KBM-7 (cell line): ENCODE measurements at regions not wholly inside any gene's neighbourhood (a gene's known extent, or its start where the extent isn't known, plus 50 kb on each side); places are given as distances from the start of the nearest gene placed in this dataset.

Source experiments
- DNase-seq: peaks from one replicate; pipeline ENCODE4 v3.0.0-alpha.2; 2015
- in situ Hi-C: fragments of 300-500 bp; cut with MboI; formaldehyde crosslinking; loops from 2 replicates; pipeline ENCODE4 v1.14.3; 2020; ENCODE audit warnings: low sequenced_read_pairs, low pct_unique_long_range_greater_than_20kb, mixed read lengths

DNA sequence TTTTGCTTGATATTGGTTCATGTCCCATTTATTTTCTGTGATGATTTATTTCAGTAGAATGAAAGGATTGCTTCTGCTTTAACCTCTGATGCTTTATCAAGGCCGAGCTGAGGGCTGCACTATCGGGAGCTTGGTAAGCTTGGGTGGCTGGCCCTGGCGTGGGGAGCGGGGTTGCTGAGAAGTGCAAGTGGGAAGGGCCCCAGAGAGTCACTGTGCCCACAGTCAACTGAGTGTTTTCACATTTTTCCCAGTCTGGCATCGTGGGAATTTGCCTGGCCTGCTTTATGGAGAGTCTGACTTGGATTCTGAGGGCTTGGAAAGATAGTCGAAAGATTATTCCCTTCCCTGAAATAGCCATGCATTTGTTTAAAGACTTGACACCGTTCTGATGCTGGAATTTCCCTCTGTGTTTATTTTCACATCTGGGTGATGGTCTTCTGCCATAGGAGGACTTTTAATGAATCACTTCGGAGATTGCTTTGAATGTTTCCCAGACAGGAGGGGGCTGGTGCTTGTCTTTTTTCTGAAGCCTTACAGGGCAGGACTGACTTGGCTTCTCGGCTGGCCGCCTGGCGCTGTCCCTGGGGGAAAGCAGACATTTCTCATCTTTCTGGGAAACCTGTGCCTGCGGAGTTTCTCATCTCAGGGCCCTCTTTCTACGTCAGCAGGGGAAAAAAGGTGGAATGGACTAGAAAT lies 139.0 kb downstream of the BOD1 start:
- no peak for DNase-seq
- in situ Hi-C loops, result no loop called here

DNA sequence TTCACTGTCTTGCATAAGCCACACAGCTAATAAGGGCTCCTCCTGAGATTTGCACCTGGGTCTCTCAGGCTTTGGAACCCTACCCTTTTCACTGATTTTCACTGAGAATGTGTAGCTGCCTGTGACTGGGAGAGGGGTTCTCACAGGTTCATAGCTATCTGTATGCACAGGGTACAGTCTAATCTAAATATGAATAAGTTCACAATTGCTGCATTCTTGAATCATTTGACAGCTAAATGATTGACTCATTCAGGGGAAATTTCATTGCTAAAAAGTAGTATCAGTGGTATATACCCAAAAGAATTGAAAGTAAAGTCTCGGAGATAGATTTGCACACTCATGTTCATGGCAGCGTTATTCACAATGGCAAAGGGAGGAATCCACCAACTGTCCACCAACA lies 140.7 kb downstream of the BOD1 start:
- DNase-seq, result no peak
- in situ Hi-C loops, result no loop called here

DNA sequence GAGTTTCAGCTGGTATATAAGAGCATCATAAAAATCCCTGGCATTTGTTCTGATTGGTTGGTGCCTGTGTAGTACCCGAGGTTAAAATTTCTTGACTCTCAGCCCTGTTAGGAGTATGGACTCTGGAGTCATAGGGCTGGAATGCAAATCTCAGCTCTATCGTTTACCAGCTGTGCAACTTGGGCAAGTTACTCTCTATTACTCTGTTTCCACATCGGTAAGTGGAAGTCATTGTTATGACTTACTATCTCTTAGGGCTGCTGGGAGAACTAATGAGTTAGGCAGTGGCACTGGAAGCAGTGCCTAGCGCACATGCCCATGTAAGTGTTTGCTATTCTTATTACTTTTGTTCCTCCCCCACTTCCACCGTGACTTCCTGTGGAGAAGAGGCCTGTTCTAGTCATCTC lies 141.6 kb downstream of the BOD1 start:
- no peak for DNase-seq
- in situ Hi-C loops, result no loop called here

DNA sequence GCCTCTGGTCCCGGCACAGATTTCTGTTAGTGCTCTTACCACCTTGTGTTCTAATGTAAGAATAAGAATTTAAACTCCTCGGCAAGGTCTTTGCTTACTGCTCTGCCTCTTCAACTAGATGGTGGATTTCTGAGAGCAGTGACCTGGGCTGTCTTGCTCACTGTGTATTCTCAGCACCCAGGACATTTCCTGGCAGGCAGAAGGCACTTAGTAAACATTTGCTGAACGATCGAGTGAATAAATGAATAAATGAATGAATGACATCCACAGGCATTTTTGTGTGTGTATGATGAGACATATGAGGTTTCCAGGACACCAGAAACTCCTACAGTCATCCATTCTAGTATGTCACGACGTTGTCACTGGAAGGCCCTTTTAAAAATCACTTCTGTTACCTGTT lies 143.2 kb downstream of the BOD1 start:
- no peak for DNase-seq
- in situ Hi-C loops, result no loop called here

DNA sequence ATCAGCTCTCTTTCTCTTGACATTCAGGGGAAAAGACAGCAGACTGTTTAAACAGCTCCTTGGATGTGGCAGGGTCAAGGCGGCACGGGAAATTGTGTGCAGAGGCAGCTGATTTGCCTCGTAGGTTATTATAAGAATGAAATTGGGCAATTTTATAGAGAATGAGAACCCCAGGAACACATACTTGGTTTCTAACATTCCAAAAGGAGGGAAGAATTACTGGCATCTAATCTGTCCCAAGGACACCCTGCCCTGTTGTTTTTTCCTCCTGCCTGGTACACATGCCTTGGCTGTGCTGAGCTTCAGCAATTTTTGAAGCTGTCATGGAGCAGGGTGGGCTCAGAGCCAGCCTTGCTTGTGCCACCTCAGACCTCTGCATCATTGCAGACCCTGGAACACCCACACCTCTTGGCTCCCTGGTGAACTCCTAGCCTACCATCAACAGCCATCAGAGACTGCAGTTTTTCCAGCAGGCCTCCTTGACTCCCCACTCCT lies 143.6 kb downstream of the BOD1 start:
- in situ Hi-C loops, result no loop called here
- no peak for DNase-seq

DNA sequence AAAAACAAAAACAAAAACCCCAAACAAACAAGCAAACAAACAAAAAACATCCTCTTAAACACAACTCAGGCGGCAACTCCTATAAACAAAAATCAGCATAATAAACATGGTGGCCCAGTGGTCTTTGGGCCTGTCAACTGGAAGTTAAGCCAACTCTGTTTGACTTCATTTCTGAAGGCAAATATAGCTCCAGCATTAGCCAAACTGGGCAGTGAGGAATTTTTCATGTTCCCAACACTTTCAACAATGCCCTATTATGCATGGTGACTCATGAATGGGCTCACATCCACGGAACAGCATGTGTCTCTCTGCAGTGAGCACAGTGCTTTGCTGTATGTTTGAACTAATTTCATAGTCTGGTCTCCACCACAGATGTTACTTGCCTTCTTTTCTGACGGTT lies 143.9 kb upstream of the STC2 start:
- DNase-seq, result no peak
- in situ Hi-C loops, result no loop called here

DNA sequence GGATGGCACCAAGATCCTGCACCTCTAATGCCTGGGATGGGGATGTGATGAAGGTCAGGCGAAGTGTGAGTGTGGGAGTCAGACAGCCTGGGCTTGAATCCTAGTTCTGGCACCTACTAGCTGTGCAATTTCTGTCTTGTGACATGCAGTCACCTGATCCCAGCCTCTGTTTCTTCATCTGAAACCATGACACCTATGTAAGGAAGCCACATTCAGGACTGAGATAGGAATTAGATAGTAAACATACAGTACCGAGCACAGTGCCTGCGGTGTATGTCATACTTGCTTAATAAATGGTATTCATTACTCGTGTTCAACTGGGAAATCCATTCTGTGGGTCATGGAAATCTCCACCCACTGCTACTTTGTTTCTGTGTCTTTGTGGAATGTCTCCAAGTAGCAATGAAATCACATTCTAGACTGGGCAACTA lies 140.6 kb upstream of the STC2 start:
- in situ Hi-C loops, result no loop called here
- DNase-seq, result no peak

DNA sequence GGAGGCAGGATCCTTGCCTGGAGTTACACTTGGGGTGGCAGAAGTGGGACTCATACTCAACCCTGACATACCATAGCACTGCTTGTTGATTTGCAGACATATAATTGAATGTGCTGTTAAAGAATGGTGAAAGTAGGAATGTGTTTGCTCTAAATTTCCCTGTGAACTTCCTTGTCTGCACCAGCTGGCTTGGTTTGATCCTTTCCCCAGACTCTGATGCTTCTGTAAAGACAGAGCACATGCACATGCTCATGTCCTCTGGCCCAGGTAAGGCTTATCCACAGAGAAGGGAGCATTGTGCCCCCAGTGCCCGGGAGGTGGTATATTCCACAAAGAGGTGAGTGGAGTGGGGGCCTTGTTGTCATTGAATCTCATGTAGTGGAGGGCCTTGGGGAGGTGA lies 138.0 kb upstream of the STC2 start:
- in situ Hi-C loops, result no loop called here
- no peak for DNase-seq

DNA sequence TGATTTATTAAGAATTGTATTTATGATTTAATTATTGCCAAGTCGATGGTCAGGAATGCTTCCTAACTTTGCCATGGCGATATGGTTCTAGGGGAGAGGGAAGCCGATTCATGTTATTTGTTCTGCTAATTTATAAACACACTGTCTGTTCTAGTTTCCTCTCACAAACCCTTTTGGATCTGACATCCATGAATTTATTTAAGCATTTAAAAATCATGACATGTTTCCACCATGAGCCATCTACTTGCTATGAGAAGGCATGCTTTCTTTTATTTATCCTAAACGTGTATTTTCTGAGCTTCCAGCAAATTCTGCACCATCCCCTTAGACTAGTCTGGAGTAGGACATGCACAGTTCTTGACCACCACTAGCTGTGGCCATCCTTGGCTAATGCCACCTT lies 136.6 kb upstream of the STC2 start:
- in situ Hi-C loops, result no loop called here
- DNase-seq, result no peak

DNA sequence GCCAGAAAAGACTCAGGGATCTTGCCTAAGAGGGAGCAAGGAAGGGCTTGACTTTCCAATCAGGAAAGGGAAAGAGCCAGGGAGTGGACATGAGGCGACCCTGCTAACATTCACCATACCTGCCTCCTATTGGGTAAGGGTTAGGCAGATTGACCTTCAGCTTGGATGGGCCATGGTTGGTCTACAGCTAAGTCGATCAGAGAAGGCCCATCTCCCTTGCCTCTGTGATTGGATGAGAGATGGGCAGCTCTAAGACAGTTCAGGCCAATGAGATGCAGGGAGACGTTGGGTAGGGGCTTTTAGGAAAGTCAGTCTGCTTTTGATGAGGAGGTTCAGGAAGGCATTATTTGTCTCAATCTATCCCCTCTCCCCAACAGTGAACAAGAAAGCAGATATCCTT lies 135.0 kb upstream of the STC2 start:
- DNase-seq, result no peak
- in situ Hi-C loops, result no loop called here

DNA sequence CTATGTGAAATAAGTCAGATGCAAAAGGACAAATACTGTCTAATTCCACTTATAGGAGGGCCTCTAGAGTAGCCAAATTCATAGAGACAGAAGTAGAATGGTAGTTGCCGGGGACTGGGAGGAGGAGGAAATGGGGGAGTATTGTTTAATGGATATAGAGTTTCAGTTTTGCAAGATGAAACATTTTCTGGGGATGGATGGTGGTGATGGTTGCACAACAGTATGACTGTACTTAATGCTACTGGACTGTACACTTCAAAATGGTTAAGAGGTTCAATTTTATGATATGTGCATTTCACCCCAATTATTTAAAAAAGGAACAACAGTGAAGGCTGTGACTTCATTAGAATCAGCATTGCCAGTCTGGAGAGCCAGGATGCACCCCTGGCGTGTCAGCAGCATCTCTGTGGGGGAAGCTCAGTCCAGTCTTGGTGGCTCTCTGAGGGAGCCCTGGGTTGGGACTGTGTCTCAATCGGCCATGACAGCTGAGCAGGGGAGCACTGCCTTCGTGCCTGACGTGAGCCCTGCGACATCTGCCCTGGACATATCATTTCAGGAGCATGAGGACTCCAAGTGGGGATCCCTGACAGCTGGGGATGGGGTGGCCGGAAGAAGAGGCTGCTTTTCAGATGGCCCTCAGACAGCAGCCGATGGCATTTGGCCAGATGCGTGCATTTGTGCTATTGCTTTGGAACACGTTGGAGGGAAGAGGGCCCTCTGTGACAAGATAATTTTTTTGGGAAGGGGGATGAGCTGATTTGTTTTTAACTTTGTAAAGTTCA lies 130.8 kb upstream of the STC2 start:
- DNase-seq, result no peak
- in situ Hi-C loops, result no loop called here

DNA sequence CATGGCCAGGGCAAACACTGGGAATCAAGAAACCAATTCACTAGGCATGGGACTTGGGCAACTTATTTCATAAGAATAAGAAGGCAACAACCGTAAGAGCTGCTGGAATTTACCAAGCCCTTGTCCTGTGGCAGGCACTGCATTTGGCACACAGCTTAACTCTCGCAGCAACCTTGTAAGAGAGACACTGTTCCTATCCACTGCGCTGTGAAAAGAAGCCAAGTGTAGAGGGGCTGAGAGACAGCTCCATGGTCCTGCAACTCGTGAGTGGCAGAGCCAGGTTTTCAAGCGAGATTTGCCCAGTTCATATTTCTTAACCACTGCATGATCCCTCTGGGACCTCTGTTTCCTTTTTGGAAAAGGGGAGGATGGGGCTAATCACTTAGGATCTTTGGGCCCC lies 129.3 kb upstream of the STC2 start:
- in situ Hi-C loops, result no loop called here
- no peak for DNase-seq

DNA sequence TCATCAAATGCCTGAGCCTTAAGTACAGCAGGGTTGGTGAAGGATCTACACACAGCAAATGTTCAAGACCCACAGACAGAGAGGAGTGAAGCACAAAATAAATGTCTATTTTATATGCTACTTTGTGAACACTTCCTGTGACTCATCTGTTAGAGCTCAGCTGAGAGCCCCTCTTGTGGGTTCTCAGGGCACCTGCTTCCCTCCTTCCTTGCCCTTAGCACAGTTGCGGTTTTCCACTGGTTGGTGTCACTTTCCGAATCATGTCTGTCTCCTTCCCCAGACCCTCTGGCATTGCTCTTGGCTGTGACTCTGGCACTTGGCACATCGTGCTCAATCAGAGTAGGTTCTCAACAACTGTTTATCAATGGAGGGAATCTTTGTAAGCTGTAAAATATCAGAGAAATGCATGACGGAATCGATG lies 128.5 kb upstream of the STC2 start:
- in situ Hi-C loops, result no loop called here
- DNase-seq, result peak; percentile 66

DNA sequence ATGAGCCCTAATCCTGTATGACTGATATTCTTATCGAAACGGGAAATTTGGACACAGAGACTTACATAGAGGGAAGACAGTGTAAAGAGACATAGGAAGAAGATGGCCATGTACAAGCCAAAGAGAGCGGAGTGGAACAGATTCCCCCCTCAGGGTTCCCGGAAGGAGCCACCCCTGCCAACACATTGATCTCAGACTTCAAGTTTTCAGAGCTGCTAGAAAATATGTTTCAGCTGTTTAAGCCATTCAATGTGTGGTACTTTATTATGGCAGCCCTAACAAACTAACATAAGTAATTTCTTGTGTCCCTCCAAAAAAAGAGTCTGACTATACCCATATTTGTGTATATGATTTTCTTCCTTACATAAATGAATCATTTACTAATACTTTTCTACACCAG lies 128.0 kb upstream of the STC2 start:
- in situ Hi-C loops, result no loop called here
- DNase-seq, result no peak

DNA sequence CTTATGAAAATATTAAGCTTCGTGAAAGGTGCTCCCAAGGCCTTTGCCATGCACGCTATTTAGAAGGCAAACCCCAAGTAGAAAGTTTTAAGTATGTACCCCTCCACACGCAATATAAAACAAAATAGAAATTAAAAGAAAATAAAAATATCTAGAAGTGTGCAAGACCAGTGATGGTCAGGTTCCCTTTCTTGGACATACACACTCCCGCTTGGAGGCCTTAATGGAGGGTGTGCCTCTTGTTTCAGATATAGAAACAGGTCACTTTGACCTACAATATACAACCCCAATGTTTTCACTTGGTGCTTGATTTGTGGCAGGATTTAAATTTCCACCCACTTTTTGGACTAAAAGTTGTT lies 127.4 kb upstream of the STC2 start:
- no peak for DNase-seq
- in situ Hi-C loops, result no loop called here

DNA sequence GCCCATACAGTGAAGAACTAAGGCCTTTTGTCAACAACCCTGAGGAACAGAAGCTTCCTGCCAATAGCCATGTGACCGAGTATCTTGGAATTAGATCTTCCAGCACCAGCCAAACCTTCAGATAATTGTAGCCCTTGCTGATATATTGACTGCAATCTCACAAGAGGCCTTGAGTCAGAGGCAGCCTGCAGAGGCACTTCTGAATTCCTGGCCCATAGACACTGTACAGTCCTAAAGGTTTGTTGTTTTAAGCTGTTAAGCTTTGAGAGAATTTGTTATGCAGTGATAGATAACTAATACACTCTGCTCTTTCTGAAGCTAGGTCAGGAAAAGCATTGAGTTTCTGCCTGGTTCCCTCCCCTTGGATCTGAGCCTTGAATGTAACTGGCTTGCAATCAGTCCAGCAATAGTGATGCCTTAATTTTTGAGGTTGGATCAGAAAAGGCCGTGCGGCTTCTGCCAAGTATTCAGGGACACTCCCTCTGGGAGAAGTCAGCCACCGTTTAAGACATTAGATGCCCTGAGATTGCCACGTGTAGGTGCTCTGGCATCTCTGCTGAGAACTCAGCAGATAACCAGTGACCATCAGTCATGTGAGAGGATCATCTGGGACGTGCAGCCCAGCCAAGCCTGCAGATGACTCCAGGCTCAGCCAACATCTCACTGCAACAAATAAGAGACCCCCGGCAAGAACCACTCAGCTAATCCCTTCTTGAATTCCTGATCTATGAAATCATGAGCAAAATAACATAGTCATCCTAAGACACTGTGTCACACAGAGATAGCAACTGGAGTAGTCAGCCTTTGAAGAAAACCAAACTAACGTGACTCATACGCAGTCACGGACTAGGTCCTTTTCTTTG lies 126.8 kb upstream of the STC2 start:
- in situ Hi-C loops, result no loop called here

DNA sequence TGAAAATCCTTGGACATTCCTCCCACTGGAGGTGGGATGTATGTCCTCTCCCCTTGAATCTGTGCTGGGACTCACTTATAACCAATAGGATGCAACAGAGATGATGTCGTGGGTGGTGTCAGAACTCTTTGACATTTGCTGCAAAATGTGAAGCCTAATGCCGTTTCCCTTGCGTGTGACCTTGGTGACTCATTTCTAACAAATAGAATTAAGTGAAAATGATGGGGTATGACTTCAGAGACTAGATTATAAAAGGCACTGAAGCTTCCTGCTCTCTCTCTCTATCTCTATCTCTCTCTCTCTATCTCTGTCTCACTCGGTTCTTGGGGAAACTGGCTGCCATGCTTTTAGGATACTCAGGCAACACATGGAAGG lies 126.1 kb upstream of the STC2 start:
- DNase-seq, result no peak
- in situ Hi-C loops, result no loop called here

More for the DNA sequence above, 126.8 kb upstream of the STC2 start:
- no peak for DNase-seq

DNA sequence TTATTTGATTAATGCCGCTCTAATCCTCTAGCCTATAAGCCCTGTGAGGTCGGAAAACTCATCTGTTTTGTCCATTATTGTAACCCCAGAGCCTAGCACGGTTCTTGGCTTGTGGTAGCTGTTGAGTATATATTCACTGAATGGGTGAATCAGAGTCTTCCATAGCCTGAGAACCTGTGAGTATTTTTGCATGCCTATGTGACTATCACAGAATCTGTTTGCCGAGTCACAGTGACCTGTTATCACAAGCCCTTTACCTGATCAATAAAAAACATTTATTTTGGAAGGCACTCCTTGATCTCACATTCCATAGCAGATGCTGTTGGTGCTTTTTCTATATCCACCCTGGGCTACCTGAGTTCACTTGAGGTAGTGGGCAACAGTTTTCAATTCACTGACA lies 125.0 kb upstream of the STC2 start:
- DNase-seq, result no peak
- in situ Hi-C loops, result no loop called here

DNA sequence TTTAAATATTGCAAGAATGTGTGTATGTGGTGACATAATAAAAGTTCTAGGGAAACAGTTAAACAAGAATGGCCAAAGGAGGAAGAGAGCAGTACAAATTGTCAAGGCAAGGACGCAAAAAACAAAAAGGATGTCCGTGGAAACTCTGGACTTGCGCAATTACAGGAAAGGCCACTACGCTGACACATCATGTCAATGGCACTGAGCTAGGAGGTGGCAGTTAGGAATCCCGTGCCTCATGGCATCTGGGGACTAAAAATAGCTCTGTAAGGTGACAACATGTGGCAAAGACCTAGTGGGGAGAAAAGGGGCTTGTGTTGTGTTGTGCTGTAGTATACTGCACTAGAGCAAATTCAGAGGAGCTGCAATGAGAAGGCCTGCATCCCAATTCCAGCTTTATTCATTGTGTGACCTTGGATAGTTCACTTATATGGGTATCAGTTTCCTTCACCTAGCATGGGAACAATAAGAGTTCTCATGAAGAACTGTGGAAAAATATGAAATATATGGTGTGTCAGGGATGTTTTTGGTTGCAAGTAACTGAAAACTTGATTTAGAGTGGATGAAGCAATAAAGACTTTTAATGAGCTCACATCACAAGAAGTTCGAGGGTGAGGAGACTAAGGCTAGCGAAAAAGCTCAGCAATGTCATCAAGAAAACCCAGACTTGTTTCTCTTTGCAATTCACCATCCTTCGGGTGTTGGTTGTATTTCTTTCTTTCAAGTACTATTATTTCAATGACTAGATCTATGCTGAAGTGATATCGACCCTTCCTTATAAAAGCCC lies 124.1 kb upstream of the STC2 start:
- in situ Hi-C loops, result no loop called here
- peak; percentile 40 for DNase-seq
